Testis (tissue), 2 donors: ENCODE measurements at regions not wholly inside any gene's neighbourhood (a gene's known extent, or its start where the extent isn't known, plus 50 kb on each side); places are given as distances from the start of the nearest gene placed in this dataset.

Experiments
- DNase-seq: peaks from one replicate; pipeline ENCODE4 v3.0.0-alpha.2; 2019
- H3K27ac ChIP-seq, 2 donors: fragments of 200-600 bp; sonication (generic); one replicate each; pipeline ENCODE4 v1.5.1; 2019
- H3K27me3 ChIP-seq: fragments of 200-600 bp; sonication (generic); one replicate; pipeline ENCODE4 v1.5.1; 2019
- H3K36me3 ChIP-seq: fragments of 200-600 bp; sonication (generic); one replicate; pipeline ENCODE4 v1.5.1; 2017; ENCODE audit warnings: low read depth; ENCODE audit errors: missing control alignments
- H3K4me1 ChIP-seq: fragments of 200-600 bp; sonication (generic); one replicate; pipeline ENCODE4 v1.5.1; 2019
- H3K4me3 ChIP-seq, 2 donors: fragments of 200-600 bp; sonication (generic); one replicate each; pipeline ENCODE4 v1.5.1; 2017 to 2019
- H3K9me3 ChIP-seq: fragments of 200-600 bp; sonication (generic); one replicate; pipeline ENCODE4 v1.5.1; 2017
- POLR2A ChIP-seq: fragments of 450-650 bp; IDR thresholded peaks from one replicate; pipeline ENCODE4 v1.6.1; 2017; ENCODE audit warnings: antibody characterized with exemption, mild to moderate bottlenecking, moderate library complexity
- WGBS, 2 donors: methylation state at CpG; one replicate each; pipeline ENCODE4 v1.1.5; 2018; 5-methylcytosine and 5-hydroxymethylcytosine counted together
- intact Hi-C: fragments of 100-400 bp; cut with DNase I; formaldehyde crosslinking; loops from one replicate; pipeline ENCODE4 v1.15.1; 2023; ENCODE audit warnings: low total_unique reads
- TF ChIP-seq, protein P1 (sequence below), 3 experiments: fragments of 450-650 bp in 2 of 3; fragments of 200-600 bp in 1 of 3; sonication (generic) in 1 of 3; IDR thresholded peaks; one replicate each; pipeline ENCODE4 v1.5.1; 2016 to 2019; ENCODE audit warnings: antibody characterized with exemption in 3 of 3, mild to moderate bottlenecking in 2 of 3, moderate library complexity in 1 of 3

DNA sequence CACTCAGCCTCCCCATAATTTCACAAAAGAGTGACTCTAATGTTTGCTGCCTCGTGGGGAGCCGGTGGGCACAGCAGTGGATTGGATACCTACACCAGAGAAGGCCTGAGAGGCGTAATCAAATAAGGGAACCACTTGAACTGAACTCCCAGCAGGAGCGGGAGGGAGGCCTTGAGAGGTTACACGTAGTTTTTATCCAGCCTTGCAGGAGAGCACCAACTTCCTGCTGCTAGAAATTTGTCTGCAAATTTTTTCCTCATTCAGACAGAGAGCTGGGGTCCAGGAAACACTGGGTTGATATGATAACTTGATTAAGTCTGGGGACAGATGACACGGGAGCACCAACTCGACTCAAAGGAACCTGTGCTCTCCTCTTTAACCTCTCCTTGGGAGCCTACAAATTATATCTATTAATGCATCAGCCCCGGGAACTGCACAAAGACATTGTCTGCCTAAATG, 69.8 kb downstream of the HES1 start:
- Histone ChIP-seq H3K27ac (no peak overlapping the region), H3K36me3 (no peaks in the 10 kb centered on the region), H3K4me3 (no peak overlapping the region), H3K4me1 (peaks cover 3% of the 10 kb centered on the region), H3K9me3 (no peaks in the 10 kb centered on the region), H3K27me3 (no peaks in the 10 kb centered on the region)
- peak; percentile 39 for DNase-seq
- WGBS, 2 donors: 62 to 70% methylated on average over 8 of the region's 8 CpGs
- TF ChIP-seq, protein P1, sequence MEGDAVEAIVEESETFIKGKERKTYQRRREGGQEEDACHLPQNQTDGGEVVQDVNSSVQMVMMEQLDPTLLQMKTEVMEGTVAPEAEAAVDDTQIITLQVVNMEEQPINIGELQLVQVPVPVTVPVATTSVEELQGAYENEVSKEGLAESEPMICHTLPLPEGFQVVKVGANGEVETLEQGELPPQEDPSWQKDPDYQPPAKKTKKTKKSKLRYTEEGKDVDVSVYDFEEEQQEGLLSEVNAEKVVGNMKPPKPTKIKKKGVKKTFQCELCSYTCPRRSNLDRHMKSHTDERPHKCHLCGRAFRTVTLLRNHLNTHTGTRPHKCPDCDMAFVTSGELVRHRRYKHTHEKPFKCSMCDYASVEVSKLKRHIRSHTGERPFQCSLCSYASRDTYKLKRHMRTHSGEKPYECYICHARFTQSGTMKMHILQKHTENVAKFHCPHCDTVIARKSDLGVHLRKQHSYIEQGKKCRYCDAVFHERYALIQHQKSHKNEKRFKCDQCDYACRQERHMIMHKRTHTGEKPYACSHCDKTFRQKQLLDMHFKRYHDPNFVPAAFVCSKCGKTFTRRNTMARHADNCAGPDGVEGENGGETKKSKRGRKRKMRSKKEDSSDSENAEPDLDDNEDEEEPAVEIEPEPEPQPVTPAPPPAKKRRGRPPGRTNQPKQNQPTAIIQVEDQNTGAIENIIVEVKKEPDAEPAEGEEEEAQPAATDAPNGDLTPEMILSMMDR (IDR thresholded peaks at IDR 0.05): no peak
- no peak for TF ChIP-seq POLR2A
- intact Hi-C loops: no loop called here

GRCh38 chr3:194206320-194206719, 70.4 kb downstream of the HES1 start:
- intact Hi-C loops: no loop called here
- H3K4me3 ChIP-seq: no peak overlapping the region
- 39 to 59% methylated on average over 10 of the region's 10 CpGs for WGBS, 2 donors

GRCh38 chr3:194208709-194209108, 72.8 kb downstream of the HES1 start:
- 91 to 92% methylated on average over 3 of the region's 3 CpGs for WGBS, 2 donors
- Histone ChIP-seq H3K4me1 (peaks cover 2% of the 10 kb centered on the region), H3K36me3 (no peaks in the 10 kb centered on the region), H3K27me3 (no peaks in the 10 kb centered on the region), H3K4me3 (no peak overlapping the region), H3K27ac (no peak overlapping the region), H3K9me3 (no peaks in the 10 kb centered on the region)
- no peak for TF ChIP-seq POLR2A
- TF ChIP-seq, protein P1 (IDR thresholded peaks at IDR 0.05): no peak
- intact Hi-C loops: no loop called here
- DNase-seq: no peak

More at GRCh38 chr3:194206320-194206719, 70.4 kb downstream of the HES1 start:
- TF ChIP-seq POLR2A: no peak
- TF ChIP-seq, protein P1 (IDR thresholded peaks at IDR 0.05): no peak
- H3K4me1 ChIP-seq: peaks cover 3% of the 10 kb centered on the region
- H3K9me3 ChIP-seq: no peaks in the 10 kb centered on the region
- DNase-seq: peak; percentile 23
- H3K36me3 ChIP-seq: no peaks in the 10 kb centered on the region
- no peaks in the 10 kb centered on the region for H3K27me3 ChIP-seq
- H3K27ac ChIP-seq: no peak overlapping the region

DNA sequence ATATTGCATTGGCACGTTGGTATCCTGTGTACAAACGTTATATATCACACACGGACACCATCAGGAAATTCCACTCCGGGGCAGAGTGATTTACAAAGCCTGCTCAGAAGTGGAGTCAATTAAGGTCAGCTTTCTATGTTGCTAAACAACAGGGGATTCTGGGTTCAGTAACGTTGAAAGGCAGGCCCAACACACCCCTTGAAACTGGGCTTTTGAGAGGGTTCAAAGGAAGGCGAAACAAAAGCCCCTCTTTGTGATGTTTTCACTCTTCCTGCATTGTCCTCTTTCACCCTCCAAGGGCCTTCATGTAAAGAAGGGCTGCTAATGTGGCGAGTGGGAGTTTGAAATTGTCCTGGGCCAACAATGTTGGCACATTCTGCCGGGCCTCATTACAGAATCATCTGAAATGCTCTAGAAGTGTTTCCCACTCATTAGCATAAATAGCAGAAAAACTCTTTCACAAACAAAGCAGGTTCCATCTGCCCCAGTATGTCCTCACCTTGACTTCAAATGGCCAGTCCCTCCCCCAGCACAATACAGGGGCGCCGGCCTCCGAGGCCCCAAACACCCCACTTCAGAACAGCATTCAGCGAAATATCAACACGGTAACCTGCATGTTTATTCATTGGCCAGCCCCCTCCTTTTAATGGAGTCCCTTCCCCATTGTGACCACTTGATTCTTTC, 76.4 kb downstream of the HES1 start:
- H3K4me3 ChIP-seq: no peak overlapping the region

More for the DNA sequence above, 76.4 kb downstream of the HES1 start:
- no peak for DNase-seq
- Histone ChIP-seq H3K4me1 (no peaks in the 10 kb centered on the region), H3K36me3 (no peaks in the 10 kb centered on the region), H3K27me3 (no peaks in the 10 kb centered on the region), H3K27ac (no peak overlapping the region), H3K9me3 (no peaks in the 10 kb centered on the region)
- intact Hi-C loops: no loop called here
- TF ChIP-seq, protein P1 (IDR thresholded peaks at IDR 0.05): no peak
- TF ChIP-seq POLR2A: no peak
- WGBS, 2 donors: 75 to 77% methylated on average over 13 of the region's 13 CpGs
